ENCODE measurements at regions not wholly inside any gene's neighbourhood (a gene's known extent, or its start where the extent isn't known, plus 50 kb on each side); places are given as distances from the start of the nearest gene placed in this dataset.

DNA sequence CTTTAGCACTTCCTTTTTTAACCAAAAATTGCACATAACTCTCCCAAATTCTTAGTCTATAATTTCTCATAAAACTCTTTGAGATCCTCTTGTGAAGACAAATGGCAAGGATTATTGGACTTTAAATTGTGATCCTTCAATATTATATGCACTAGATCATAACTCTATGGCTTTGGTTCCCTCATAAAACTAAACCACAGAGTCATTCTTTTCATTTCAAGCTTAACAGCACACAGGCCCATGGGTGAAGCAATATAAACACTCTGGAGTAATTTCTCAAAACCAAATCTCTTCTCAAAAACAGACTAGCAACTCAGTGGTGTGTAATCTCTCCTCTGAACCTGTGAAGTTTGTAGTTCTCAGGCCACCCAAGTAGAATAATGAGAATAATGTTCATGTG is 171.0 kb upstream of the NECTIN3 start:
- no peaks in the 10 kb centered on the region for H3K27me3 Mint-ChIP-seq
- H3K9me3 ChIP-seq (ENCODE audit: control insufficient read depth, low read length, poor library complexity, severe bottlenecking): no peaks in the 10 kb centered on the region
- no peak overlapping the region for H3K4me3 Mint-ChIP-seq
- no peak for ATAC-seq
- no peak overlapping the region for H3K27ac Mint-ChIP-seq
- H3K36me3 Mint-ChIP-seq (ENCODE audit: low read depth): peaks cover 5% of the 10 kb centered on the region
- H3K4me1 Mint-ChIP-seq: peaks cover 2% of the 10 kb centered on the region
- no peak for DNase-seq

DNA sequence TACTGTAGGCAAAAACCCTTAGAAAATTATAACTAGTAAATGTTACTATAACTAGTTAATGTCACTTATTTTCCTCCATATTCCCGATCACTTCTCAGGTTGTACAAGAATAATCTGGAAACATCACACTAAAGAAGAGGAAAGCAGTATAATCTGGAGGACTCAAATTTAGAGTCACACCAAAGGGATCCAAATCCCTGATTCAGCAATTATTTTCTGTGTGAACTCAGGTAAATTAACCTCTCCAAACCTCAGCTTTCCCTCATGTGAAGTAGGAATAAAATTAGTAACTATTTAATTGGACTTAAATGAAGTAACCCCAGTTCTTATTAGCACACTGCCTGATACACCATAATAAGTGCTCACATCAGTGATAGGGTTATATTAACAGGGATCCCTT is 170.1 kb upstream of the NECTIN3 start:
- no peak overlapping the region for H3K4me3 Mint-ChIP-seq
- no peaks in the 10 kb centered on the region for H3K27me3 Mint-ChIP-seq

DNA sequence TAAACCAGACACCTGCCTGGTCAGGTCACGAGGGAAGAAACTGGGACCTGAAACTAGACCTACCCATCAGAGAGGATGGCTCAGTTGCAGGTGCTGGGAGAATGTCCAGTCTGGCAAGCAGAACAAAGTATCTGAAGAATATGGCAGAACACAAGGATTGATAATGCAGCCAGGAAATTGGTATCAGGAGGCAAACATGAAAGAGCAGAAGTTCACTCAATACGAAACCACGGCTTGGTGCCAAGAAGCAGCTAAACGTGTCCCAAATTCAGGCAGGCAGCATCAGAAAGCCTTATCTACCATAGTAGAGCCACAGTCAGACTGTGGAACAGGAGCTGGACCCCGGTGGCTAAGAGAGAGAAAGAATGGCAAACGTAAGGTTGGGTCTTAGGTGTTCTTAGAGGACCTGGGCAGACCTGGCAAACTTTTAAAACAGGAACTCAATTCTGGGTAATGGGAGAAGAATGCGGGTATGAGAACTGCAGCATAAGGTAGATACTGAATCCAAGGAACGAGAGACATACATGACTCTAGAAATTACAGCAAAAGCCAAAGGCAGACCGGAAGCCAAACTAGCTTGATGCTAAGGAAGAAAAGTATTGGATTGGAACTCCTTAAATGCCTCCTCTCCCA is 169.0 kb upstream of the NECTIN3 start:
- H3K4me1 Mint-ChIP-seq: peaks cover 1% of the 10 kb centered on the region
- H3K27ac Mint-ChIP-seq: no peak overlapping the region
- no peak for DNase-seq
- peaks cover 2% of the 10 kb centered on the region for H3K36me3 Mint-ChIP-seq (ENCODE audit: low read depth)
- no peak overlapping the region for H3K4me3 Mint-ChIP-seq
- H3K27me3 Mint-ChIP-seq: no peaks in the 10 kb centered on the region
- no peak for ATAC-seq
- no peaks in the 10 kb centered on the region for H3K9me3 ChIP-seq (ENCODE audit: control insufficient read depth, low read length, poor library complexity, severe bottlenecking)

More for the DNA sequence above, 170.1 kb upstream of the NECTIN3 start:
- ATAC-seq (no peak), DNase-seq (no peak)
- Mint-ChIP-seq H3K4me1 (peaks cover 2% of the 10 kb centered on the region), H3K36me3 (ENCODE audit: low read depth) (peaks cover 2% of the 10 kb centered on the region), H3K27ac (no peak overlapping the region)
- no peaks in the 10 kb centered on the region for H3K9me3 ChIP-seq (ENCODE audit: control insufficient read depth, low read length, poor library complexity, severe bottlenecking)

DNA sequence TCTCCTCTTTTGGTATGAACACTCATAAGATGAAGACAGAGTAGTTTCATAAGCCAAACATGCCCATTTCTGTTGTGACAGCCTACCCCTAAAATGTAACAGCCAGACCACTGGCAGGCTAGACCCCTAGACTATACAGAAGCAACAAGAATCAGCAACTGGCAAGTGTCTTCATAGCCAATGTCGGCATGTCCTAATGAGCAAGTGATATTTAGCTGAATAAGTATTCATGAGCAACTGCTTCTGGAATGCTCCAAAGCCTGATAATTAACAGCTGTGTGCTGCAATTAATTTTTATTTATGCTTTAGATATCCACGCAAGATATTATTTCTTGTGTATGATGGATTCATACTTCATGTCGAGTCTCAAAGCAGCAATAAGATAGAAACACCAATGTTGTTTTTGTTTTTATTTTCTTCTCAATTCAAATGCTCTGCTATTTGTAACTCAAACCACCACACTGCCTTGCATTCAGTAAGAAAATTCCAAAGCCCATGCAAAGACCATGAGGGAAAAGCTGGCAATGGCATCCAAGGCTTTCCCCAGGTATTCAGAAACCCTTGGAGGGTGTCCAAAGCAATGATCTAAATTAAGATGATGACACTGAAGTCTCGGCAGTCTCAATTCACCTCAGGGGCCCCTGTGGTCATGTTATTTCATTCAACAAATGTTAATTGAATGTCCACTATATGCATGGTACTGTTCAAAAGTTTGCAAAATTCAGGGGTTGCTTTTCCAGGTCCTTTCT is 167.7 kb upstream of the NECTIN3 start:
- H3K9me3 ChIP-seq (ENCODE audit: control insufficient read depth, low read length, poor library complexity, severe bottlenecking): no peaks in the 10 kb centered on the region
- Mint-ChIP-seq H3K27me3 (no peaks in the 10 kb centered on the region), H3K4me3 (no peak overlapping the region), H3K36me3 (ENCODE audit: low read depth) (peaks cover 2% of the 10 kb centered on the region), H3K4me1 (no peaks in the 10 kb centered on the region), H3K27ac (no peak overlapping the region)
- no peak for ATAC-seq
- no peak for DNase-seq

DNA sequence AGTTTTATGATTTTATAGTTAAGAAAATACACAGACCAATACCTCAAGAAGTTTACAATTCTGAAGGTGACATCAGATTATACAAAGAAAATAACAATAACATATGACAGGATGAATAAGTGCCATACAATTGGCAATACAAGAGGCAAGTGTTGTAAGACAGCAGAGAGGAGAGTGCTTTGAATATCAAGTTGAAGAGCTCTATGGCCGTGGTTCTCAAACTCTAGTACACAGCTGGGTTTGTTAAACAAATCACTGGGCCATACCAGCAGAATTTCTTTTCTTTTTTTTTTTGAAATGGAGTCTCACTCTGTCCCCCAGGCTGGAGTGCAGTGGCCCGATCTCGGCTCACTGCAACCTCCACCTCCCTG is 167.1 kb upstream of the NECTIN3 start:
- Mint-ChIP-seq H3K36me3 (ENCODE audit: low read depth) (peaks cover 2% of the 10 kb centered on the region), H3K27me3 (no peaks in the 10 kb centered on the region), H3K27ac (no peak overlapping the region), H3K4me3 (no peak overlapping the region), H3K4me1 (no peaks in the 10 kb centered on the region)
- DNase-seq (no peak), ATAC-seq (no peak)
- no peaks in the 10 kb centered on the region for H3K9me3 ChIP-seq (ENCODE audit: control insufficient read depth, low read length, poor library complexity, severe bottlenecking)

DNA sequence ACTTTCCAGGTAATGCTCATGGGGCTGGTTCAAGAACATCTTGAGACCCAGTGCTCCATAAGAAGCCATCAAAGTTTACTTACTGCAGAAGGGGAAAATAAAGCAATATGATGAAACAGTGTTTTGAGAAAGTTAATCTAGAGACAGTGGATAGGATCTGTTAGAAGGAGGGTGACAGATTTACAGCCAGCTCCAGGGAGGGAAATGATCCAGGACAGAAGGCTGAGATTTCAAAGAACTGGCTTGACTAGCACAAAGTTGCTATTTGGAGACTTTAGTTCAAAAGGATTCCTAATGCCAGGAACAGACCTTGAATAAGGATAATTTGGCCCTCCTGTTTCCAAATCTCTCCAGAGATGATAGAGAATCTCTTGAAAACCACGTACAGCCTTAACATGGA is 166.5 kb upstream of the NECTIN3 start:
- Mint-ChIP-seq H3K4me1 (no peaks in the 10 kb centered on the region), H3K27me3 (no peaks in the 10 kb centered on the region), H3K27ac (no peak overlapping the region), H3K36me3 (ENCODE audit: low read depth) (peaks cover 2% of the 10 kb centered on the region), H3K4me3 (no peak overlapping the region)
- no peaks in the 10 kb centered on the region for H3K9me3 ChIP-seq (ENCODE audit: control insufficient read depth, low read length, poor library complexity, severe bottlenecking)
- ATAC-seq (no peak), DNase-seq (no peak)

DNA sequence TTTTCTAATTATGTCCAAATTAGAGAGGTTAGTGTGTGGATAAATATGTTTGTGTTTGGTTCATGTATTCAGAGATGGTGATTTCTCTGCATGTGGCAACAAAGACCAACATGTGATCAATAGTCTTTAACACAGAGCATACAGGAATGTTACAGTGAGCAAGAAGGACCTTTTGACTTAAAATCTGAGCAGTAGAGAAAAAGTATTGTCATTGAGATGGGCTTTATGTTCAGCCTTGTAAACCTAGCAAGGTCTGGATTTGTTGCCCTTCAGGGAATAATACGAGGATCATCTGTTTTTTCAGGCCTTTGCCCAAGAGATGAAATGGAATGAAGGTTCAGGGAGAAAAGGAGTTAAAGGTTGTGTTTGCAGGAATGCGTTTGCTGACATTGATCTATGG is 161.8 kb upstream of the NECTIN3 start:
- no peaks in the 10 kb centered on the region for H3K9me3 ChIP-seq (ENCODE audit: control insufficient read depth, low read length, poor library complexity, severe bottlenecking)
- H3K27me3 Mint-ChIP-seq: no peaks in the 10 kb centered on the region
- no peaks in the 10 kb centered on the region for H3K36me3 Mint-ChIP-seq (ENCODE audit: low read depth)
- H3K27ac Mint-ChIP-seq: no peak overlapping the region
- H3K4me3 Mint-ChIP-seq: no peak overlapping the region
- ATAC-seq (no peak), DNase-seq (no peak)
- H3K4me1 Mint-ChIP-seq: no peaks in the 10 kb centered on the region

DNA sequence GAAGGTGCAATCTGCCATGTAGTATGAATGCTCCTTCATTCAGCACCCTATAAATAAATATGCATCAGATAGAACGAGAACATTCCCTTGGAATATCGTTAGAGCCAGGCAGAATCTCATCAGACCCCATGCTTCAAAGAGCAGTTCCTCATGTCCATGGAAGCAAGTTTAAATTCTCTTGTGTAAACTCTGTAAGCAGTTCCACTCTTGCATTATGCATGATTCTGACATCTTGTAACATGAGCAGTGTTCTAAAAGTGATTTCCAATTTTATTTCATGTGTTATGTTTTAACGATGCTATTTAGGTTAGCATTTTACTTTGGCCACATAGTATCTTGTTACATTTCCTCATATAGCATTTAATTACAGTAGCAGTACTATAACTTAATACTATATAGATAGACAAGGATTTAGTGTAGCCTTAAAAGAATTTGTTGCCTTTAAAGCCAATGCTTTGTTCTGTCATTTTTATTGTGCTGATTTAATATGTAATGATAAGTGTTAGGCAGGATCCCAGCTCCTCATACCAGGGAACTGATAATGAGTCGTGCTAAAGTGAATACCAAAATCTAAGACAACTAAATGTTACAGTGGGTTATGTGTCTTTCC is 161.2 kb upstream of the NECTIN3 start:
- ATAC-seq (no peak), DNase-seq (no peak)
- Mint-ChIP-seq H3K4me3 (no peak overlapping the region), H3K27ac (no peak overlapping the region), H3K27me3 (no peaks in the 10 kb centered on the region), H3K36me3 (ENCODE audit: low read depth) (no peaks in the 10 kb centered on the region), H3K4me1 (no peaks in the 10 kb centered on the region)
- H3K9me3 ChIP-seq (ENCODE audit: control insufficient read depth, low read length, poor library complexity, severe bottlenecking): no peaks in the 10 kb centered on the region

DNA sequence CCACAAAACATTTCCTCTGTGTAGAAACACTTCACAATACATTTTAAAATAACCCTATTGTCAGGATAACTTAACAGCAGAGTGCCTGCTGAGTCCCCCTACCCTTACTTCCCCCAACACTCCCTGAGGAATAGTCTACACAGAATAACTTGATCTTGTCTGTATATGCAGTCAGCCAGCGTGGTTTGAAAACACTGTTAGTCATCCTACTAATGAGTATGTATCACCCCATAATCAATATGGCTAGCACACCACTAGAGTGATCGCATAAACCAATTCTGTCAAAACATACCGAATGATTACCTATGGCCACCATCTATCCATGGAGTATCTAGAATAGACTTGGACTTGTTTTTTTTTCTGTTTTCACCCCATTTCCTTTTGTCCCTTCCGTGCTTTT is 152.7 kb upstream of the NECTIN3 start:
- Mint-ChIP-seq H3K27me3 (peaks cover 11% of the 10 kb centered on the region), H3K36me3 (ENCODE audit: low read depth) (no peaks in the 10 kb centered on the region), H3K4me1 (no peaks in the 10 kb centered on the region), H3K4me3 (no peak overlapping the region), H3K27ac (no peak overlapping the region)
- ATAC-seq (no peak), DNase-seq (no peak)
- no peaks in the 10 kb centered on the region for H3K9me3 ChIP-seq (ENCODE audit: control insufficient read depth, low read length, poor library complexity, severe bottlenecking)

DNA sequence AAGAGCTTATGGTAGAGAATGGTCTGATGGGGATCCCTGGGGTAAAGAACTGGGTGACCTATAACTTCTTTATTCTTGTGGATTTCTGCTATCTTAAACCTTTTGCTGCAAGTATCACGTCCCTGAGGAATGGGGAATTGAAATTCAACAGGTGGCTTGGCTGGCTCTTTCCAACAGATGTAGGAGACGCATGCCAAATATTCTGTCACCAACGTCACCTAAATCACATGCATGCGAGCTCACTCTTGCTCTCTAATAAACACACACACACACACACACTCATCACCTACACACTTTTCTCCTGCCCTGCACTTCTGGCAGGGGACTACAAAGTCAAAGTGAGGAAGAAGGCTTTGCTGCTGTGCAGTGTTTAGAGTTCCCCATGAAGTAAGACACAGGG is 145.8 kb upstream of the NECTIN3 start:
- Mint-ChIP-seq H3K4me3 (no peak overlapping the region), H3K27ac (no peak overlapping the region), H3K36me3 (ENCODE audit: low read depth) (no peaks in the 10 kb centered on the region), H3K4me1 (no peaks in the 10 kb centered on the region), H3K27me3 (peaks cover 24% of the 10 kb centered on the region)
- H3K9me3 ChIP-seq (ENCODE audit: control insufficient read depth, low read length, poor library complexity, severe bottlenecking): no peaks in the 10 kb centered on the region
- ATAC-seq (no peak), DNase-seq (no peak)

DNA sequence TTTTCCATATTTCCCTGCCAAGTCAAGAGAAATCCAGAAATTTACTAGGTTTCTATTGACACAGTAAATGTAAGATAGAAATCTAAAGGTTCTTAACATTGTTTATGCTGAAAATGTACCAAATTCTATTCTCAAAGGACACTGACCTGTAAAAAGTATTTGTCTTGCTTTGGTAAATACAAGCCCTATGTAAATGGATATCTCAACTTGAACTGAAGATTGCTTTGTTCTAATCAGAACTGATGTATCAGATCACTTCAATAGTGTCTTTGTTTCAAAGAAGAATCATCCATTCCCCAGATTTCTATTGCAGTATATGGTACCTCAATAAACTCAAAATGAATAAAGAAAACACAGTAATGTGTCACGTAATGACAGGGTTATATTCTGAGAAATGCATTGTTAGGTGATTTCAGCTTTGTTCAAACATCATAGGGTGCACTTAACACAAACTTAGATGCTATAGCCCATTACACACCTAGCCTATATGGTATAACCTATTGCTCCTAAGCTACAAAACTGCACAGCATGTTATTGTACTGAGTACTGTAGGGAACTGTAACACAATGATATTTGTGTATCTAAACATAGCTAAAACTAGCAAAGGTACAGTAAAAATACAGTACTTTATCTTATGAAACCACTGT is 143.5 kb upstream of the NECTIN3 start:
- H3K27ac Mint-ChIP-seq: no peak overlapping the region
- H3K9me3 ChIP-seq (ENCODE audit: control insufficient read depth, low read length, poor library complexity, severe bottlenecking): no peaks in the 10 kb centered on the region
- H3K27me3 Mint-ChIP-seq: peaks cover 24% of the 10 kb centered on the region
- no peak overlapping the region for H3K4me3 Mint-ChIP-seq
- H3K4me1 Mint-ChIP-seq: no peaks in the 10 kb centered on the region
- ATAC-seq: no peak
- H3K36me3 Mint-ChIP-seq (ENCODE audit: low read depth): no peaks in the 10 kb centered on the region
- DNase-seq: no peak

DNA sequence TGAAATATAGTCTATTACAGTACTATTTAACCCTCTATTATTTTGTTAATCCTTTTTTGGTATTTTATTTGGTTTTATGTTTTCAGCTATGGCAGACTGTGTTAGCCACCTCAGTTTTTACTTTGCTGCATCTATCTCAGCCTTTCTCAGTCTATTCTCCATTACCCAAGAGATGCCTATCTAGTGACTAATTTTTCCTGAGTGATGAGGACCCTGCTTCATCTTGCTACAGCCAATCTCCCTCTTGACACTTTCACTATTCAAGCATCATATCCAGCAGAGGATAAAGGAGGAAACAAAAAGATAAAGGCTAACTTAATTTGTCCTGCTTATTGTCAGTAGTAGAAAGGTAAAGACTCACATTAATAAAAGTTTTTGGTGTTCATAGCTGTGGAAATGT is 141.8 kb upstream of the NECTIN3 start:
- no peaks in the 10 kb centered on the region for H3K36me3 Mint-ChIP-seq (ENCODE audit: low read depth)
- H3K27me3 Mint-ChIP-seq: peaks cover 20% of the 10 kb centered on the region
- H3K27ac Mint-ChIP-seq: no peak overlapping the region
- H3K9me3 ChIP-seq (ENCODE audit: control insufficient read depth, low read length, poor library complexity, severe bottlenecking): no peaks in the 10 kb centered on the region
- no peaks in the 10 kb centered on the region for H3K4me1 Mint-ChIP-seq
- ATAC-seq (no peak), DNase-seq (no peak)
- no peak overlapping the region for H3K4me3 Mint-ChIP-seq

DNA sequence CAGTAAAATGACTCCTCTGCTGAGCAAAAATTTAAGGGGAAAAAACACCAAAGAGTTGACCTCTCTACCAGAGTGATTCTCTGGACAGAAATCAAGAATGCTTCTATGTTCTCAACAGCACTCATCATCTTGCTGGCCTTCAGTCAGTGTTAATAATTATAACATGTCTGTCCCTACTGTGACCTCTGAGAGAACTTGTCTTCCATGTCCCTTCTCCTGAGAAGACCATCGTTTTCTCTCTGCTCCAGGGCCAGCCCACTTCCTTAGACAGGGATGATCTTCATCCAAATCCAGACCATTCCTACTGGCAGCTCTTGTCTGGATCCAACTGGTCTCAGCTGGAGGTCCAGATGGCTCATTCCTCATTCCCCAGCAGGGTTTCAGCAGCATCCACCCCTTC is 139.0 kb upstream of the NECTIN3 start:
- Mint-ChIP-seq H3K27me3 (peaks cover 5% of the 10 kb centered on the region), H3K36me3 (ENCODE audit: low read depth) (no peaks in the 10 kb centered on the region), H3K4me1 (no peaks in the 10 kb centered on the region), H3K27ac (no peak overlapping the region), H3K4me3 (no peak overlapping the region)
- no peak for DNase-seq
- H3K9me3 ChIP-seq (ENCODE audit: control insufficient read depth, low read length, poor library complexity, severe bottlenecking): no peaks in the 10 kb centered on the region
- no peak for ATAC-seq

Measured in T-helper 17 cell (primary cell).